ENCODE measurements at regions not wholly inside any gene's neighbourhood (a gene's known extent, or its start where the extent isn't known, plus 50 kb on each side); places are given as distances from the start of the nearest gene placed in this dataset.
"Not testable (repeated sequence)": the region's sequence is repeated elsewhere in the genome, so short reads cannot be mapped to it uniquely, and the experiment has no call there.

- TF ChIP-seq ZNF274 (IDR thresholded peaks at IDR 0.05; ENCODE audit: low read depth, low read length), result no peak
- H3K4me3 ChIP-seq (ENCODE audit: low read length), result no peak overlapping the region
Observed at GRCh38 chr2:193114827-193115226, 920.1 kb upstream of the TMEFF2 start.

- H3K4me3 ChIP-seq (ENCODE audit: low read length), result no peak overlapping the region
Observed at GRCh38 chr2:193112986-193113385, 918.3 kb upstream of the TMEFF2 start.

GRCh38 chr2:193103064-193103463 lies 908.3 kb upstream of the TMEFF2 start:
- no peak for TF ChIP-seq ZNF274 (IDR thresholded peaks at IDR 0.05; ENCODE audit: low read depth, low read length)
- H3K4me3 ChIP-seq (ENCODE audit: low read length), result no peak overlapping the region

More at GRCh38 chr2:193112986-193113385, 918.3 kb upstream of the TMEFF2 start:
- TF ChIP-seq ZNF274 (IDR thresholded peaks at IDR 0.05; ENCODE audit: low read depth, low read length), result no peak

GRCh38 chr2:193101591-193101990 lies 906.9 kb upstream of the TMEFF2 start:
- H3K4me3 ChIP-seq (ENCODE audit: low read length), result no peak overlapping the region
- no peak for TF ChIP-seq ZNF274 (IDR thresholded peaks at IDR 0.05; ENCODE audit: low read depth, low read length)

- TF ChIP-seq ZNF274 (IDR thresholded peaks at IDR 0.05; ENCODE audit: low read depth, low read length), result no peak
- no peak overlapping the region for H3K4me3 ChIP-seq (ENCODE audit: low read length)
Observed at GRCh38 chr2:193088026-193088425, 893.3 kb upstream of the TMEFF2 start.

GRCh38 chr2:193076995-193077394 lies 882.3 kb upstream of the TMEFF2 start:
- no peak overlapping the region for H3K4me3 ChIP-seq (ENCODE audit: low read length)

GRCh38 chr2:193074933-193075332 lies 880.2 kb upstream of the TMEFF2 start:
- H3K4me3 ChIP-seq (ENCODE audit: low read length), result no peak overlapping the region
- no peak for TF ChIP-seq ZNF274 (IDR thresholded peaks at IDR 0.05; ENCODE audit: low read depth, low read length)

More at GRCh38 chr2:193076995-193077394, 882.3 kb upstream of the TMEFF2 start:
- no peak for TF ChIP-seq ZNF274 (IDR thresholded peaks at IDR 0.05; ENCODE audit: low read depth, low read length)

- TF ChIP-seq ZNF274 (IDR thresholded peaks at IDR 0.05; ENCODE audit: low read depth, low read length), result no peak
- H3K4me3 ChIP-seq (ENCODE audit: low read length), result no peak overlapping the region
Observed at GRCh38 chr2:193072647-193073046, 877.9 kb upstream of the TMEFF2 start.

GRCh38 chr2:193025556-193025955 lies 830.8 kb upstream of the TMEFF2 start:
- H3K4me3 ChIP-seq (ENCODE audit: low read length), result not testable (repeated sequence)

GRCh38 chr2:193024791-193025190 lies 830.1 kb upstream of the TMEFF2 start:
- H3K4me3 ChIP-seq (ENCODE audit: low read length), result no peak overlapping the region
- TF ChIP-seq ZNF274 (IDR thresholded peaks at IDR 0.05; ENCODE audit: low read depth, low read length), result no peak

- H3K4me3 ChIP-seq (ENCODE audit: low read length), result no peak overlapping the region
- no peak for TF ChIP-seq ZNF274 (IDR thresholded peaks at IDR 0.05; ENCODE audit: low read depth, low read length)
Observed at GRCh38 chr2:193011870-193012269, 817.1 kb upstream of the TMEFF2 start.

GRCh38 chr2:192993059-192993458 lies 798.3 kb upstream of the TMEFF2 start:
- TF ChIP-seq ZNF274 (IDR thresholded peaks at IDR 0.05; ENCODE audit: low read depth, low read length), result no peak

GRCh38 chr2:192983173-192983572 lies 788.4 kb upstream of the TMEFF2 start:
- H3K4me3 ChIP-seq (ENCODE audit: low read length), result no peak overlapping the region
- TF ChIP-seq ZNF274 (IDR thresholded peaks at IDR 0.05; ENCODE audit: low read depth, low read length), result no peak

More at GRCh38 chr2:192993059-192993458, 798.3 kb upstream of the TMEFF2 start:
- no peak overlapping the region for H3K4me3 ChIP-seq (ENCODE audit: low read length)

- no peak overlapping the region for H3K4me3 ChIP-seq (ENCODE audit: low read length)
- no peak for TF ChIP-seq ZNF274 (IDR thresholded peaks at IDR 0.05; ENCODE audit: low read depth, low read length)
Observed at GRCh38 chr2:192978395-192978794, 783.7 kb upstream of the TMEFF2 start.

- no peak for TF ChIP-seq ZNF274 (IDR thresholded peaks at IDR 0.05; ENCODE audit: low read depth, low read length)
- no peak overlapping the region for H3K4me3 ChIP-seq (ENCODE audit: low read length)
Observed at GRCh38 chr2:192971981-192972380, 777.2 kb upstream of the TMEFF2 start.

- no peak overlapping the region for H3K4me3 ChIP-seq (ENCODE audit: low read length)
- no peak for TF ChIP-seq ZNF274 (IDR thresholded peaks at IDR 0.05; ENCODE audit: low read depth, low read length)
Observed at GRCh38 chr2:192969055-192969454, 774.3 kb upstream of the TMEFF2 start.
